ENCODE measurements at regions not wholly inside any gene's neighbourhood (a gene's known extent, or its start where the extent isn't known, plus 50 kb on each side); places are given as distances from the start of the nearest gene placed in this dataset.
A peak's percentile ranks its signal among the peaks of the same experiment; 100 is the strongest.

- no peak overlapping the region for H3K4me3 ChIP-seq (replicated peaks in 1 of 2; ENCODE audit: low read depth in 2 of 2, low read length in 2 of 2)
- no peak for TF ChIP-seq CTCF (IDR thresholded peaks at IDR 0.05; ENCODE audit: low read depth, low read length)
- DNase-seq (ENCODE audit: low read depth in 2 of 2) = no peak
These were observed 539.3 kb upstream of the ID4 start for GRCh38 chr6:19297880-19298279.

- TF ChIP-seq CTCF (IDR thresholded peaks at IDR 0.05; ENCODE audit: low read depth, low read length) = no peak
- H3K4me3 ChIP-seq (replicated peaks in 1 of 2; ENCODE audit: low read depth in 2 of 2, low read length in 2 of 2) = no peak overlapping the region
- DNase-seq (ENCODE audit: low read depth in 2 of 2) = no peak
These were observed 538.7 kb upstream of the ID4 start for GRCh38 chr6:19298421-19298820.

- DNase-seq (ENCODE audit: low read depth in 2 of 2) = no peak
These were observed 538.0 kb upstream of the ID4 start for GRCh38 chr6:19299129-19299528.

GRCh38 chr6:19301980-19302379, 535.2 kb upstream of the ID4 start:
- DNase-seq (ENCODE audit: low read depth in 2 of 2) = peak in 1 of 2 donors; percentile 17
- H3K4me3 ChIP-seq (replicated peaks in 1 of 2; ENCODE audit: low read depth in 2 of 2, low read length in 2 of 2) = no peak overlapping the region
- no peak for TF ChIP-seq CTCF (IDR thresholded peaks at IDR 0.05; ENCODE audit: low read depth, low read length)

More at GRCh38 chr6:19299129-19299528, 538.0 kb upstream of the ID4 start:
- no peak for TF ChIP-seq CTCF (IDR thresholded peaks at IDR 0.05; ENCODE audit: low read depth, low read length)
- no peak overlapping the region for H3K4me3 ChIP-seq (replicated peaks in 1 of 2; ENCODE audit: low read depth in 2 of 2, low read length in 2 of 2)

- no peak overlapping the region for H3K4me3 ChIP-seq (replicated peaks in 1 of 2; ENCODE audit: low read depth in 2 of 2, low read length in 2 of 2)
- DNase-seq (ENCODE audit: low read depth in 2 of 2) = no peak
- TF ChIP-seq CTCF (IDR thresholded peaks at IDR 0.05; ENCODE audit: low read depth, low read length) = no peak
These were observed 533.8 kb upstream of the ID4 start for GRCh38 chr6:19303383-19303782.

GRCh38 chr6:19309661-19310060, 527.5 kb upstream of the ID4 start:
- TF ChIP-seq CTCF (IDR thresholded peaks at IDR 0.05; ENCODE audit: low read depth, low read length) = no peak
- no peak for DNase-seq (ENCODE audit: low read depth in 2 of 2)
- no peak overlapping the region for H3K4me3 ChIP-seq (replicated peaks in 1 of 2; ENCODE audit: low read depth in 2 of 2, low read length in 2 of 2)

GRCh38 chr6:19311786-19312185, 525.4 kb upstream of the ID4 start:
- TF ChIP-seq CTCF (IDR thresholded peaks at IDR 0.05; ENCODE audit: low read depth, low read length) = no peak
- DNase-seq (ENCODE audit: low read depth in 2 of 2) = no peak
- H3K4me3 ChIP-seq (replicated peaks in 1 of 2; ENCODE audit: low read depth in 2 of 2, low read length in 2 of 2) = no peak overlapping the region

Data from cardiac fibroblast (primary cell).